ENCODE measurements at regions not wholly inside any gene's neighbourhood (a gene's known extent, or its start where the extent isn't known, plus 50 kb on each side); places are given as distances from the start of the nearest gene placed in this dataset.

- no peak for DNase-seq (ENCODE audit: low read depth, low spot score)
- H3K4me3 ChIP-seq (ENCODE audit: low read depth, low read length) = no peak overlapping the region
- ChIA-PET CTCF (interaction anchor here (0.9 kb wide), 1 partner anchor 12 kb away, joined by 3 read pairs; no protein-coding TSS in a partner anchor), POLR2A (no interaction called here)
- no peak for TF ChIP-seq CTCF (IDR thresholded peaks at IDR 0.05; ENCODE audit: insufficient read depth, low read length, missing control alignments)
Observed at GRCh38 chr6:126437205-126437604, 97.3 kb downstream of the CENPW start.

- POLR2A ChIA-PET = no interaction called here
- CTCF ChIA-PET = no interaction called here
- TF ChIP-seq CTCF (IDR thresholded peaks at IDR 0.05; ENCODE audit: insufficient read depth, low read length, missing control alignments) = no peak
- DNase-seq (ENCODE audit: low read depth, low spot score) = no peak
- no peak overlapping the region for H3K4me3 ChIP-seq (ENCODE audit: low read depth, low read length)
Observed at GRCh38 chr6:126439040-126439439, 99.1 kb downstream of the CENPW start.

- TF ChIP-seq CTCF (IDR thresholded peaks at IDR 0.05; ENCODE audit: insufficient read depth, low read length, missing control alignments) = no peak
- no peak overlapping the region for H3K4me3 ChIP-seq (ENCODE audit: low read depth, low read length)
- POLR2A ChIA-PET = no interaction called here
- CTCF ChIA-PET = no interaction called here
- no peak for DNase-seq (ENCODE audit: low read depth, low spot score)
Observed at GRCh38 chr6:126440923-126441322, 101.0 kb downstream of the CENPW start.

GRCh38 chr6:126444659-126445273, 104.9 kb downstream of the CENPW start:
- ChIA-PET CTCF (no interaction called here), POLR2A (no interaction called here)
- H3K4me3 ChIP-seq (ENCODE audit: low read depth, low read length) = no peak overlapping the region
- no peak for TF ChIP-seq CTCF (IDR thresholded peaks at IDR 0.05; ENCODE audit: insufficient read depth, low read length, missing control alignments)
- DNase-seq (ENCODE audit: low read depth, low spot score) = no peak

- no peak for DNase-seq (ENCODE audit: low read depth, low spot score)
- no peak for TF ChIP-seq CTCF (IDR thresholded peaks at IDR 0.05; ENCODE audit: insufficient read depth, low read length, missing control alignments)
- no peak overlapping the region for H3K4me3 ChIP-seq (ENCODE audit: low read depth, low read length)
- POLR2A ChIA-PET = no interaction called here
- CTCF ChIA-PET = no interaction called here
Observed at GRCh38 chr6:126446248-126446647, 106.3 kb downstream of the CENPW start.

GRCh38 chr6:126447367-126447766, 107.5 kb downstream of the CENPW start:
- TF ChIP-seq CTCF (IDR thresholded peaks at IDR 0.05; ENCODE audit: insufficient read depth, low read length, missing control alignments) = no peak
- no peak overlapping the region for H3K4me3 ChIP-seq (ENCODE audit: low read depth, low read length)
- ChIA-PET CTCF (no interaction called here), POLR2A (no interaction called here)
- DNase-seq (ENCODE audit: low read depth, low spot score) = no peak
